ENCODE measurements at regions not wholly inside any gene's neighbourhood (a gene's known extent, or its start where the extent isn't known, plus 50 kb on each side); places are given as distances from the start of the nearest gene placed in this dataset.

GRCh38 chr12:111161898-111162297, 207.0 kb downstream of the PHETA1 start:
- no peaks in the 10 kb centered on the region for H3K36me3 Mint-ChIP-seq (ENCODE audit: low read depth)
- ATAC-seq (no peak), DNase-seq (no peak)
- no peak overlapping the region for H3K27ac Mint-ChIP-seq
- peaks cover 2% of the 10 kb centered on the region for H3K27me3 Mint-ChIP-seq (ENCODE audit: low read depth)
- ChIA-PET CTCF (no interaction called here), POLR2A (no interaction called here)
- H3K9me3 Mint-ChIP-seq (ENCODE audit: insufficient read depth) = no peaks in the 10 kb centered on the region
- H3K4me1 Mint-ChIP-seq (ENCODE audit: low read depth) = no peaks in the 10 kb centered on the region
- no peak overlapping the region for H3K4me3 Mint-ChIP-seq

- no peaks in the 10 kb centered on the region for H3K9me3 Mint-ChIP-seq (ENCODE audit: insufficient read depth)
- peaks cover 2% of the 10 kb centered on the region for H3K27me3 Mint-ChIP-seq (ENCODE audit: low read depth)
Observed at GRCh38 chr12:111160350-111161241, 208.3 kb downstream of the PHETA1 start.

GRCh38 chr12:111158992-111159391, 209.9 kb downstream of the PHETA1 start:
- DNase-seq (no peak), ATAC-seq (no peak)
- Mint-ChIP-seq H3K9me3 (ENCODE audit: insufficient read depth) (no peaks in the 10 kb centered on the region), H3K27me3 (ENCODE audit: low read depth) (no peaks in the 10 kb centered on the region), H3K4me1 (ENCODE audit: low read depth) (no peaks in the 10 kb centered on the region), H3K4me3 (no peak overlapping the region), H3K36me3 (ENCODE audit: low read depth) (no peaks in the 10 kb centered on the region), H3K27ac (no peak overlapping the region)
- CTCF ChIA-PET = no interaction called here
- POLR2A ChIA-PET = no interaction called here

More at GRCh38 chr12:111160350-111161241, 208.3 kb downstream of the PHETA1 start:
- Mint-ChIP-seq H3K4me3 (no peak overlapping the region), H3K27ac (no peak overlapping the region), H3K36me3 (ENCODE audit: low read depth) (no peaks in the 10 kb centered on the region), H3K4me1 (ENCODE audit: low read depth) (no peaks in the 10 kb centered on the region)
- CTCF ChIA-PET = interaction anchor here (0.7 kb wide), 1 partner anchor 20 kb away, joined by 4 read pairs; no protein-coding TSS in a partner anchor
- DNase-seq (no peak), ATAC-seq (no peak)
- POLR2A ChIA-PET = no interaction called here

GRCh38 chr12:111157486-111157885, 211.4 kb downstream of the PHETA1 start:
- Mint-ChIP-seq H3K4me1 (ENCODE audit: low read depth) (no peaks in the 10 kb centered on the region), H3K9me3 (ENCODE audit: insufficient read depth) (no peaks in the 10 kb centered on the region), H3K36me3 (ENCODE audit: low read depth) (no peaks in the 10 kb centered on the region), H3K4me3 (no peak overlapping the region), H3K27ac (no peak overlapping the region), H3K27me3 (ENCODE audit: low read depth) (no peaks in the 10 kb centered on the region)
- ATAC-seq (no peak), DNase-seq (no peak)
- ChIA-PET CTCF (no interaction called here), POLR2A (no interaction called here)

- H3K36me3 Mint-ChIP-seq (ENCODE audit: low read depth) = no peaks in the 10 kb centered on the region
- ATAC-seq = no peak
- no peak for DNase-seq
- H3K4me3 Mint-ChIP-seq = no peak overlapping the region
- ChIA-PET POLR2A (no interaction called here), CTCF (no interaction called here)
- no peak overlapping the region for H3K27ac Mint-ChIP-seq
- H3K4me1 Mint-ChIP-seq (ENCODE audit: low read depth) = no peaks in the 10 kb centered on the region
- H3K27me3 Mint-ChIP-seq (ENCODE audit: low read depth) = no peaks in the 10 kb centered on the region
- no peaks in the 10 kb centered on the region for H3K9me3 Mint-ChIP-seq (ENCODE audit: insufficient read depth)
Observed at GRCh38 chr12:111156304-111156703, 212.6 kb downstream of the PHETA1 start.

GRCh38 chr12:111155521-111155920, 213.4 kb downstream of the PHETA1 start:
- ATAC-seq (no peak), DNase-seq (no peak)
- Mint-ChIP-seq H3K4me3 (no peak overlapping the region), H3K27me3 (ENCODE audit: low read depth) (peaks cover 2% of the 10 kb centered on the region), H3K9me3 (ENCODE audit: insufficient read depth) (no peaks in the 10 kb centered on the region), H3K36me3 (ENCODE audit: low read depth) (no peaks in the 10 kb centered on the region), H3K27ac (no peak overlapping the region), H3K4me1 (ENCODE audit: low read depth) (no peaks in the 10 kb centered on the region)
- CTCF ChIA-PET = no interaction called here
- POLR2A ChIA-PET = no interaction called here

- ChIA-PET POLR2A (no interaction called here), CTCF (no interaction called here)
- no peaks in the 10 kb centered on the region for H3K9me3 Mint-ChIP-seq (ENCODE audit: insufficient read depth)
- DNase-seq = no peak
- H3K4me3 Mint-ChIP-seq = no peak overlapping the region
- ATAC-seq = no peak
- H3K36me3 Mint-ChIP-seq (ENCODE audit: low read depth) = no peaks in the 10 kb centered on the region
- H3K27ac Mint-ChIP-seq = no peak overlapping the region
- no peaks in the 10 kb centered on the region for H3K4me1 Mint-ChIP-seq (ENCODE audit: low read depth)
- peaks cover 5% of the 10 kb centered on the region for H3K27me3 Mint-ChIP-seq (ENCODE audit: low read depth)
Observed at GRCh38 chr12:111155020-111155419, 213.9 kb downstream of the PHETA1 start.

GRCh38 chr12:111154147-111154834, 214.6 kb downstream of the PHETA1 start:
- H3K9me3 Mint-ChIP-seq (ENCODE audit: insufficient read depth) = no peaks in the 10 kb centered on the region

GRCh38 chr12:111152561-111152960, 216.3 kb downstream of the PHETA1 start:
- no peak overlapping the region for H3K4me3 Mint-ChIP-seq
- H3K9me3 Mint-ChIP-seq (ENCODE audit: insufficient read depth) = no peaks in the 10 kb centered on the region
- ChIA-PET POLR2A (no interaction called here), CTCF (no interaction called here)
- no peaks in the 10 kb centered on the region for H3K36me3 Mint-ChIP-seq (ENCODE audit: low read depth)
- ATAC-seq (no peak), DNase-seq (no peak)
- H3K27ac Mint-ChIP-seq = no peak overlapping the region
- H3K4me1 Mint-ChIP-seq (ENCODE audit: low read depth) = no peaks in the 10 kb centered on the region
- H3K27me3 Mint-ChIP-seq (ENCODE audit: low read depth) = peaks cover 5% of the 10 kb centered on the region

More at GRCh38 chr12:111154147-111154834, 214.6 kb downstream of the PHETA1 start:
- Mint-ChIP-seq H3K4me1 (ENCODE audit: low read depth) (no peaks in the 10 kb centered on the region), H3K27me3 (ENCODE audit: low read depth) (peaks cover 5% of the 10 kb centered on the region), H3K36me3 (ENCODE audit: low read depth) (no peaks in the 10 kb centered on the region), H3K4me3 (no peak overlapping the region), H3K27ac (no peak overlapping the region)
- no peak for ATAC-seq
- DNase-seq = no peak
- POLR2A ChIA-PET = no interaction called here
- CTCF ChIA-PET = no interaction called here

GRCh38 chr12:111150921-111151840, 217.7 kb downstream of the PHETA1 start:
- ChIA-PET CTCF (no interaction called here), POLR2A (no interaction called here)
- Mint-ChIP-seq H3K4me3 (no peak overlapping the region), H3K4me1 (ENCODE audit: low read depth) (no peaks in the 10 kb centered on the region), H3K27me3 (ENCODE audit: low read depth) (peaks cover 5% of the 10 kb centered on the region), H3K27ac (no peak overlapping the region), H3K9me3 (ENCODE audit: insufficient read depth) (no peaks in the 10 kb centered on the region), H3K36me3 (ENCODE audit: low read depth) (no peaks in the 10 kb centered on the region)
- DNase-seq = no peak
- no peak for ATAC-seq

- CTCF ChIA-PET = no interaction called here
Observed at GRCh38 chr12:111150360-111150759, 218.5 kb downstream of the PHETA1 start.

GRCh38 chr12:111149299-111149698, 219.6 kb downstream of the PHETA1 start:
- Mint-ChIP-seq H3K9me3 (ENCODE audit: insufficient read depth) (no peaks in the 10 kb centered on the region), H3K36me3 (ENCODE audit: low read depth) (no peaks in the 10 kb centered on the region), H3K27me3 (ENCODE audit: low read depth) (peaks cover 5% of the 10 kb centered on the region), H3K4me3 (no peak overlapping the region), H3K27ac (no peak overlapping the region), H3K4me1 (ENCODE audit: low read depth) (no peaks in the 10 kb centered on the region)
- POLR2A ChIA-PET = no interaction called here
- DNase-seq = no peak
- CTCF ChIA-PET = no interaction called here
- ATAC-seq = no peak

More at GRCh38 chr12:111150360-111150759, 218.5 kb downstream of the PHETA1 start:
- H3K27ac Mint-ChIP-seq = no peak overlapping the region
- H3K36me3 Mint-ChIP-seq (ENCODE audit: low read depth) = no peaks in the 10 kb centered on the region
- ATAC-seq = no peak
- H3K9me3 Mint-ChIP-seq (ENCODE audit: insufficient read depth) = no peaks in the 10 kb centered on the region
- POLR2A ChIA-PET = no interaction called here
- peaks cover 5% of the 10 kb centered on the region for H3K27me3 Mint-ChIP-seq (ENCODE audit: low read depth)
- no peaks in the 10 kb centered on the region for H3K4me1 Mint-ChIP-seq (ENCODE audit: low read depth)
- H3K4me3 Mint-ChIP-seq = no peak overlapping the region
- no peak for DNase-seq
